ENCODE measurements at regions not wholly inside any gene's neighbourhood (a gene's known extent, or its start where the extent isn't known, plus 50 kb on each side); places are given as distances from the start of the nearest gene placed in this dataset.
"Not testable (repeated sequence)": the region's sequence is repeated elsewhere in the genome, so short reads cannot be mapped to it uniquely, and the experiment has no call there.

DNA sequence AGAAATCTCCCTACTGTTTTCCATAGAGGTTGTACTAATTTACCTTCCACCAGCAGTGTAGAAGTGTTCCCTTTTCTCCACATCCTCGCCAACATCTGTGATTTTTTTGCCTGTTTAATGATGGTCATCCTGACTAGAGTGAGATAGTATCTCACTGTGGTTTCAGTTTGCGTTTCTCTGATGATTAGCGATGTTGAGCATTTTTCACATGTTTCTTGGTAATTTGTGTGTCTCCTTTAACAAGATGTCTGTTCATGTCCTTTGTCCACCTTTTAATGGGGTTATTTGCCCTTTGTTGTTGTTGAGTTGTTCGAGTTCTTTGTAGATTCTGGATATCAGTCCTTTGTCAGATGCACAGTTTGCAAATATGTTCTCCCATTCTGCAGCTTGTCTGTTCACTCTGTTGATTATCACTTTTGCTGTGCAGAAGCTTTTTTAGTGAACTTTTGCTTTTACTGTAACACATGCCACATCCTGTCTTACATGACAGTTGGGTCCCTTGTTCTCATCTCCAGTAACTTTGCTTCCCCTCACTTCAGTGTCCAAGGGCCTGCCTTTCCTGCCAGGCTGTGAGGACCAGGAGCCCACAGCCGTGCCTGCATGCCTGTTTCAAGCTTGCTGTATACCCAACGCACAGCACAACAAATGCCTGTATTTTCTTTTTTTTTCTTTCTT, 64.9 kb downstream of the SPRING1 start:
- no peak for DNase-seq (ENCODE audit: low read depth)
- H3K4me3 ChIP-seq (ENCODE audit: low read depth, low read length), result no peak overlapping the region
- TF ChIP-seq, protein P1, sequence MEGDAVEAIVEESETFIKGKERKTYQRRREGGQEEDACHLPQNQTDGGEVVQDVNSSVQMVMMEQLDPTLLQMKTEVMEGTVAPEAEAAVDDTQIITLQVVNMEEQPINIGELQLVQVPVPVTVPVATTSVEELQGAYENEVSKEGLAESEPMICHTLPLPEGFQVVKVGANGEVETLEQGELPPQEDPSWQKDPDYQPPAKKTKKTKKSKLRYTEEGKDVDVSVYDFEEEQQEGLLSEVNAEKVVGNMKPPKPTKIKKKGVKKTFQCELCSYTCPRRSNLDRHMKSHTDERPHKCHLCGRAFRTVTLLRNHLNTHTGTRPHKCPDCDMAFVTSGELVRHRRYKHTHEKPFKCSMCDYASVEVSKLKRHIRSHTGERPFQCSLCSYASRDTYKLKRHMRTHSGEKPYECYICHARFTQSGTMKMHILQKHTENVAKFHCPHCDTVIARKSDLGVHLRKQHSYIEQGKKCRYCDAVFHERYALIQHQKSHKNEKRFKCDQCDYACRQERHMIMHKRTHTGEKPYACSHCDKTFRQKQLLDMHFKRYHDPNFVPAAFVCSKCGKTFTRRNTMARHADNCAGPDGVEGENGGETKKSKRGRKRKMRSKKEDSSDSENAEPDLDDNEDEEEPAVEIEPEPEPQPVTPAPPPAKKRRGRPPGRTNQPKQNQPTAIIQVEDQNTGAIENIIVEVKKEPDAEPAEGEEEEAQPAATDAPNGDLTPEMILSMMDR (IDR thresholded peaks at IDR 0.05; ENCODE audit: insufficient read depth, low read length), result no peak

DNA sequence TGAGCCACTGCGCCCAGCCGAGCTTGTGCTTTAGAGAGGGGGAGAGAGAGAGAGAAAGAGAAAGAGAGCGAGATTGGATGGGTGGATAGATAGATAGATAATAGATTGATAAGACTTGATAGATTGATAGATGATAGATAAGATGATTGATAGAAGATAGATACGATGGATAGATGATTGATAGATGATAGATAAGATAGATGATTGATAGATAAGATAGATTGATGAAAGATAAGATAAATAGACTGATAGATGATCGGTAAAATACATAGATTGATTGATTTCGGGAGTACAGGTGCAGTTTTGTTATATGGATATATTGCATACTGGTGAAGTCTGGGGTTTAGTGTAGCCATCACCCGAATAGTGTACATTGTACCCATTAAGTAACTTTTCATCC, 65.9 kb downstream of the SPRING1 start:
- no peak for DNase-seq (ENCODE audit: low read depth)
- TF ChIP-seq, protein P1 (IDR thresholded peaks at IDR 0.05; ENCODE audit: insufficient read depth, low read length), result no peak
- H3K4me3 ChIP-seq (ENCODE audit: low read depth, low read length), result no peak overlapping the region

DNA sequence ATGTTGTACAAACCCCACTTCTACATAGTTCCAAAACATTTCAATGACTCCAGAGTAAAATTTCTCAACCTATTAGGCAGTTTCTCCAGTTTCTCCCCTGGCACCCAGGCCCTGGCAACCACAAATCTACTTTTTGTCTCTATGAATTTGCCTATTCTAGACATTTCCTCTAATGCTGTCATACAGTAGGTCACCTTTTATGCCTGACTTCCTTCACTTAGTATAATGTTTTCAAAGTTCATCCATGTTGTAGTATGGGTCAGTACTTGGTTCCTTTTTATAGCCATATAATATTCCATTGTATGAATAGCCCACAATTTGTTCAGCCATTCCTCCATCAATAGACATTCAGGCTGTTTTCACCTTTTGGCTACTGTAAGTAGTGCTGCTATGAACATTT, 67.0 kb downstream of the SPRING1 start:
- no peak overlapping the region for H3K4me3 ChIP-seq (ENCODE audit: low read depth, low read length)
- TF ChIP-seq, protein P1 (IDR thresholded peaks at IDR 0.05; ENCODE audit: insufficient read depth, low read length), result no peak

DNA sequence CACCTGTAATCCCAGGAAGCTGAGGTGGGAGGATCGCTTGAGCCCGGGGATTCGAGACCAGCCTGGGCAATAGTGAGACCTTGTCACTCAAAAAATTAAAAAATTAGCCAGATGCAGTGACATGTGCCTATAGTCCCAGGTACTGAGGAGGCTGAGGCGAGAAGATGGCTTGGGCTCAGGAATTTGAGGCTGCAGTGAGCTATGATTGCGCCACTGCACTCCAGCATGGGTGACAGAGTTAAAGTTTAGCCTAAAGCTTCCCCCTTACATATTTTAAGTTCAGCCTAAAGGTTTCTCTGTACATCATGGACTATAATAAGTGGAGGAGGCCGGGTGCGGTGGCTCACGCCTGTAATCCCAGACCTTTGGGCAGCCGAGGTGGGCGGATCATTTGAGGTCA, 70.1 kb downstream of the SPRING1 start:
- no peak overlapping the region for H3K4me3 ChIP-seq (ENCODE audit: low read depth, low read length)
- no peak for DNase-seq (ENCODE audit: low read depth)
- TF ChIP-seq, protein P1 (IDR thresholded peaks at IDR 0.05; ENCODE audit: insufficient read depth, low read length), result no peak

More for the DNA sequence above, 67.0 kb downstream of the SPRING1 start:
- DNase-seq (ENCODE audit: low read depth), result no peak

DNA sequence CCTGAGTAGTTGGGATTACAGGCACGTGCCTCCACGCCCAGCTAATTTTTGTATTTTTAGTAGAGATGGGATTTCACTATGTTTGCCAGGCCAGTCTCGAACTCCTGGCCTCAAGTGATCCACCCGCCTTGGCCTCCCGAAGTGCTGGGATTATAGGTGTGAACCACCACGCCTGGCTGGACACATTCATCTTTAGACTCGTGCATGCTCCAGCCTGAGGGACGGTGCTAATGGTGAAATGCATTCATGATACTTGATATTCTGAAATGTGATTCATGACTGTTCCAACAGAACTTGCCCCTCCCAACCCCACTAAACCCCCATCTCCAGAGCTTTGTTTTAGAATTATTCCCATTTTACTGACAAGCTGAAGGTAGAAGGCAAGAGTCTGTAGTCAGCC, 71.0 kb downstream of the SPRING1 start:
- DNase-seq (ENCODE audit: low read depth); H3K4me3 ChIP-seq (ENCODE audit: low read depth, low read length): not testable (repeated sequence)

DNA sequence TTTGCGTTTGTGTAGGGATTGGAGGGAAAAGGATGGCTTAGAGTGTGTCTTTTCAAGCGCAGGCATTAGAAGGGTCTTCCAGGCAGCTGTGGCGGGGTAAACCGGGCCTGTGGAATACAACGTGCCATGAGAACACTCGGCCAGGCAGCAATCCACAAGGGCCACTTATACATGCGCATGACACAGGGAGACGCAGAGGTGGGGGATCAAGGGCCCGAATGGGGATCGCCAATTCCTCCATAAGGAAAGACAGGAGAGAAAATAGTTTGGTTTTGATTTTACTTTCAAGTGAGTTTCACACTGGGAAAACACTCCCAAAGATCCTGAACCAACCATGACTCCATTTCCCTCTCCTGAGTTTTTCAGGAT, 71.6 kb downstream of the SPRING1 start:
- TF ChIP-seq, protein P1 (IDR thresholded peaks at IDR 0.05; ENCODE audit: insufficient read depth, low read length), result no peak
- H3K4me3 ChIP-seq (ENCODE audit: low read depth, low read length), result no peak overlapping the region
- no peak for DNase-seq (ENCODE audit: low read depth)

DNA sequence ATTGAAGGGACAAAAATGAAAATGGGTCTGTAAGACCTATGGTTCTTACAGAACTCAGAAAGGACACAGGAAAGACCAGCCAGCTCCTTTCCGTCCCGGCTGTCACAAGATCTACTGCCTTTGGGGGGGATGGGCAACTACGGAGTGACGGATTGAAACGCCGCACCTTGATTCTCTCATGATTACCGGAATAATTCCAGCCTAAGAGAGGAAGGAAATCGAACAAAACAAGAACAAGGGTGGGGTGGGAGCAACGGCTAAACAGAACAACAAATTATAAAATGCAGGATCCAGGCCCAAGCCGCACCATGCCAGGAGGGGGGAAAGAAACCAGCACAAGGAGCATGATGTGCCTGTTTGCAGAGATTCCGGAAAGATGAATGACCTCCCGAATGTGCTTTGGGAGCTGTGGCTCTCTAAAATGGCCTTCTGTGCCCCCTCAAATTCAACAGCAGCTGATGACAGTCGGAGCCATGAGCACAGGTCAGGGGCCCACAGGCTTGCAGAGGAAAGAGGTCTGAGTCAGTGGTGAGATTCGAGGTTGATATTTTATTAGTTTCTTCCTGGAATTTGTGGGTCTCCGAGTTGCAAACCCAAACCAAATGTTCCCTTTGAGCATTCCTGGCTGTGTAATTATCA, 72.1 kb downstream of the SPRING1 start:
- DNase-seq (ENCODE audit: low read depth), result no peak
- no peak overlapping the region for H3K4me3 ChIP-seq (ENCODE audit: low read depth, low read length)
- TF ChIP-seq, protein P1 (IDR thresholded peaks at IDR 0.05; ENCODE audit: insufficient read depth, low read length), result no peak
